ENCODE measurements at regions not wholly inside any gene's neighbourhood (a gene's known extent, or its start where the extent isn't known, plus 50 kb on each side); places are given as distances from the start of the nearest gene placed in this dataset.

DNA sequence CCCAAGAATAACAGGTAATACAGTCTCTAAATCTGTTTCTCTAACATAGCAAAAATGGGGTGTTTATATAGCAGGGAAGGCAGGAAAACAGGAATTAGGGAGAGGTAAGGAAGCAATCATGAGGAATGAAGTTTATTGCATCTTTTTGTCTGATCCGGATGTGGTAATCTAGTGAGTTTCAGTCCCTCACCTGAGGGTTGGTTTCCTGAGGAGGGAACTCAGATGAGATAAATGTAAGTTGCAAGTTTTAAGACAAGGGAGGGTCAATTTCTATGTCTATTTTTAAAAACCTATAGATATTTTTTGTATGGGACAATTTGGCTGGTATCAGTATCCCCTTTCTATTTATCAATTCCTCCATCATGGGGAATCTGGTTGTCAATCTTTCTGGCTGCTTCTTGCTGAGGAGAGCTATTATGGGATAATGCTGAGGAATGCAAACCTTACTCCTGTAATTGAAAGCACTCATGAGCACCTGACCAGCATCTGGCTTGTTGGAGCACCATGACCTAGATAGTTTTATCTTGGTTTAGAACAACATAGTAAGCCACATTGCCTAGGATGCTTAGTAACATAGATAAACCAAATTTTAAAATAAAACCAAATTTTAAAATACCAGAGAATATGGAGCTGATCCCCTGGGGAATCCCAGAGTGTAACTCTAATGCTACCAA lies 130.1 kb downstream of the ADAM29 start:
- 73% methylated on average over 1 of the region's 1 CpG for WGBS, 2 donors
- H3K4me3 ChIP-seq = no peak overlapping the region
- no peak for TF ChIP-seq POLR2A (IDR thresholded peaks at IDR 0.05)
- TF ChIP-seq, protein P1, sequence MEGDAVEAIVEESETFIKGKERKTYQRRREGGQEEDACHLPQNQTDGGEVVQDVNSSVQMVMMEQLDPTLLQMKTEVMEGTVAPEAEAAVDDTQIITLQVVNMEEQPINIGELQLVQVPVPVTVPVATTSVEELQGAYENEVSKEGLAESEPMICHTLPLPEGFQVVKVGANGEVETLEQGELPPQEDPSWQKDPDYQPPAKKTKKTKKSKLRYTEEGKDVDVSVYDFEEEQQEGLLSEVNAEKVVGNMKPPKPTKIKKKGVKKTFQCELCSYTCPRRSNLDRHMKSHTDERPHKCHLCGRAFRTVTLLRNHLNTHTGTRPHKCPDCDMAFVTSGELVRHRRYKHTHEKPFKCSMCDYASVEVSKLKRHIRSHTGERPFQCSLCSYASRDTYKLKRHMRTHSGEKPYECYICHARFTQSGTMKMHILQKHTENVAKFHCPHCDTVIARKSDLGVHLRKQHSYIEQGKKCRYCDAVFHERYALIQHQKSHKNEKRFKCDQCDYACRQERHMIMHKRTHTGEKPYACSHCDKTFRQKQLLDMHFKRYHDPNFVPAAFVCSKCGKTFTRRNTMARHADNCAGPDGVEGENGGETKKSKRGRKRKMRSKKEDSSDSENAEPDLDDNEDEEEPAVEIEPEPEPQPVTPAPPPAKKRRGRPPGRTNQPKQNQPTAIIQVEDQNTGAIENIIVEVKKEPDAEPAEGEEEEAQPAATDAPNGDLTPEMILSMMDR (IDR thresholded peaks at IDR 0.05) = no peak
- no peaks in the 10 kb centered on the region for H3K27me3 ChIP-seq
- H3K9me3 ChIP-seq = no peaks in the 10 kb centered on the region
- no peaks in the 10 kb centered on the region for H3K4me1 ChIP-seq
- H3K27ac ChIP-seq = no peak overlapping the region
- no peaks in the 10 kb centered on the region for H3K36me3 ChIP-seq (ENCODE audit: low read depth, missing control alignments)
- intact Hi-C loops (cut with DNase I; ENCODE audit: low total_unique reads) = no loop called here
- DNase-seq = no peak

DNA sequence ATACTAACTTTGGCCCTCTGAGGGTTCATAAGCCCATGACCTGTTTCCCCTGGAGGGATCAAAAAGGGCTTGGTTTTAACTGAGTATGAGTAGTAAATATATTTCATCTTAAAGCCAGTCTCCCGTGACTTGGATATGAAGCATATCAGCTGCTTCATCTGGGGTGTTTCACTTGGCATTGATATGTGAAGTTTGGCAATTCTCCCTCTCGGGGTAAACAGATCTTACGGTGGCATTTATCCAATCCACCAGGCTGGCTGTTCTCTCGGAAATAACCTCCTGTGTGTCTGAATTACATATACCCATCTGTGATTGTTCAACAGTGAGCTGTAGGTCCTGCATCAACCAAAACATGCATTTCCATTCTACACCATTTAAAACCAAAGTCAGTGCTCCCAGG lies 130.7 kb downstream of the ADAM29 start:
- 82 to 86% methylated on average over 4 of the region's 4 CpGs for WGBS, 2 donors
- Histone ChIP-seq H3K27me3 (no peaks in the 10 kb centered on the region), H3K27ac (no peak overlapping the region), H3K36me3 (ENCODE audit: low read depth, missing control alignments) (no peaks in the 10 kb centered on the region), H3K9me3 (no peaks in the 10 kb centered on the region), H3K4me3 (no peak overlapping the region), H3K4me1 (no peaks in the 10 kb centered on the region)
- intact Hi-C loops (cut with DNase I; ENCODE audit: low total_unique reads) = no loop called here
- no peak for DNase-seq
- TF ChIP-seq, protein P1 (IDR thresholded peaks at IDR 0.05) = no peak
- no peak for TF ChIP-seq POLR2A (IDR thresholded peaks at IDR 0.05)

DNA sequence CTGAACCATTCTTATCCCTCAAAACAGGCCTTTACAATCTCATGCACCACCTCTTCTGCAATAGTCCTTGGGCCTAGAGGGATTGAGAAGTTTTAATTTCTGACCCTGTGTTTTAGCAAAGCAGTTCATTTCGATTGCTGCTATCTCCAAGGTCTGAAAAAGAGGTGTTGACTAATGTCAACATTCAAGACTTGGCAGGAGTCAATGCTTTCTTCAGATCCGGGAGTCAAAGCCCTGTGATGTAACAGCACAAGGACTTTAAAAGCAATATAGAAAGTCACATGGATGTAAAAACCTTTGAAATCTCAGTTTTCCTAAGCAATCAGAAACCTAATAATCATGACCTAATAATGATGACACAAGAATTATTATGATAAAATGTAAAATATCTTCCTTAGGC lies 133.8 kb downstream of the ADAM29 start:
- 72 to 79% methylated on average over 2 of the region's 2 CpGs for WGBS, 2 donors

DNA sequence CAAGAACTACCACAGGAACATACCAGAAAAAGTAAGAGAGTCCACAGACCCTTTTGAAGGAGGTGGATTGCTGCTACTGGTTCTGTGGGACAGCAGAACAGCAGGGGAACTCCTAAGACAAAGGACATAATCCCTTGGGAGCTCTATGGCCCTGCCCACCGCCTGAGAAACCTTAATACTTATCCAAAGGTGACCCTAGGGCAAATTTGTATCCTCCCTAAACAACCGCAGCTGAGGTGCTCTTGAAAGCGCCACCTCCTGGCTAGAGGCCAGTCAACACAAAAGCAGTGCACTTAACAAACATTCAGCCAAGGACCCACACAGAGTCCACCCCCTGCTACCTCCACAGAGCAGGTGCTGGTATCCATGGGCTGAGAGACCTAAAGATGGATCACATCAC lies 136.8 kb downstream of the ADAM29 start:
- Histone ChIP-seq H3K36me3 (ENCODE audit: low read depth, missing control alignments) (no peaks in the 10 kb centered on the region), H3K9me3 (no peaks in the 10 kb centered on the region), H3K27me3 (no peaks in the 10 kb centered on the region), H3K4me3 (no peak overlapping the region), H3K27ac (no peak overlapping the region), H3K4me1 (no peaks in the 10 kb centered on the region)
- intact Hi-C loops (cut with DNase I; ENCODE audit: low total_unique reads) = no loop called here
- TF ChIP-seq, protein P1 (IDR thresholded peaks at IDR 0.05) = no peak
- no peak for TF ChIP-seq POLR2A (IDR thresholded peaks at IDR 0.05)
- WGBS, 2 donors = 58 to 61% methylated on average over 3 of the region's 3 CpGs
- DNase-seq = no peak

More for the DNA sequence above, 133.8 kb downstream of the ADAM29 start:
- DNase-seq = no peak
- intact Hi-C loops (cut with DNase I; ENCODE audit: low total_unique reads) = no loop called here
- Histone ChIP-seq H3K4me1 (no peaks in the 10 kb centered on the region), H3K27ac (no peak overlapping the region), H3K9me3 (no peaks in the 10 kb centered on the region), H3K27me3 (no peaks in the 10 kb centered on the region), H3K36me3 (ENCODE audit: low read depth, missing control alignments) (no peaks in the 10 kb centered on the region), H3K4me3 (no peak overlapping the region)
- no peak for TF ChIP-seq POLR2A (IDR thresholded peaks at IDR 0.05)
- TF ChIP-seq, protein P1 (IDR thresholded peaks at IDR 0.05) = no peak

DNA sequence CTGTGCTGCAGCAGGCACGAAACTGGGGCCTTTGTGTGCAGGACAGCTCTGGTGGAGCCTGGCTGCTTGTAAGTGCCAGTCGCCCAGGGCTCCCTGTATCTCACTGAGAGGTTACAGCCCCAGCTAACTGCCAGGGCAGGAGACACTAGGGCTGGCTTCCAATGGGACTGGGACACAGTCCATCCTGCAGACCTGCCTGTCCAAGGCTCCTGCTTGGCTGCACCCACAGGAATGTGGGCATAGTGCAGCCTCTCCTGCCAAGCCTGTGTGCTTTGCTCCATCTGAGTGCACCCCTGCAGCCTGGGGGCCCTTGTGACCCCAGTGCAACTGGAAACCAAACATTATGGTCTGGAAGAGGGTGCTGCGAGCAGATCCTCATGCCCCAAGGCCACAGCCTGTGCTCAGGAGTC lies 144.0 kb downstream of the ADAM29 start:
- H3K27ac ChIP-seq = no peak overlapping the region
- no peaks in the 10 kb centered on the region for H3K27me3 ChIP-seq
- DNase-seq = no peak
- no peaks in the 10 kb centered on the region for H3K9me3 ChIP-seq
- no peaks in the 10 kb centered on the region for H3K36me3 ChIP-seq (ENCODE audit: low read depth, missing control alignments)
- no peaks in the 10 kb centered on the region for H3K4me1 ChIP-seq
- no peak overlapping the region for H3K4me3 ChIP-seq
- intact Hi-C loops (cut with DNase I; ENCODE audit: low total_unique reads) = no loop called here
- TF ChIP-seq, protein P1 (IDR thresholded peaks at IDR 0.05) = no peak
- TF ChIP-seq POLR2A (IDR thresholded peaks at IDR 0.05) = no peak
- 42 to 80% methylated on average over 2 to 3 of the region's 3 CpGs for WGBS, 2 donors

Data from testis (tissue), 2 donors.